Stimulated activated naive CD8-positive, alpha-beta T cell treated with anti-CD3 and anti-CD28 coated beads, Interleukin-15, amount 100 ng/mL, for 72 hours (primary cell): ENCODE measurements at regions not wholly inside any gene's neighbourhood (a gene's known extent, or its start where the extent isn't known, plus 50 kb on each side); places are given as distances from the start of the nearest gene placed in this dataset.

Experiments used
- ATAC-seq: fragments of 150-1000 bp; cut with Tn5 transposase; 2 replicates; pipeline ENCODE4 v1.10.0; 2021; ENCODE audit warnings: mild to moderate bottlenecking, moderate library complexity
- DNase-seq, 2 donors: peaks; one replicate each; pipeline ENCODE4 v3.0.0; 2021 to 2022
- H3K27ac Mint-ChIP-seq, 2 donors: one replicate each; pipeline ENCODE4 v1.8.0; 2022; ENCODE audit warnings: mild to moderate bottlenecking in 2 of 2, mixed read lengths in 2 of 2, moderate library complexity in 2 of 2
- H3K27me3 Mint-ChIP-seq: one replicate; pipeline ENCODE4 v1.8.0; 2022; ENCODE audit warnings: mixed read lengths
- H3K4me1 Mint-ChIP-seq: one replicate; pipeline ENCODE4 v1.8.0; 2022; ENCODE audit warnings: mild to moderate bottlenecking, mixed read lengths
- H3K4me3 Mint-ChIP-seq, 2 donors: one replicate each; pipeline ENCODE4 v1.8.0; 2022; ENCODE audit warnings: mild to moderate bottlenecking in 2 of 2, mixed read lengths in 2 of 2, moderate library complexity in 1 of 2
- H3K9me3 Mint-ChIP-seq, 2 donors: one replicate each; pipeline ENCODE4 v1.8.0; 2022; ENCODE audit warnings: mixed read lengths in 2 of 2

- no peak overlapping the region for H3K27ac Mint-ChIP-seq
- no peaks in the 10 kb centered on the region for H3K27me3 Mint-ChIP-seq
- H3K4me1 Mint-ChIP-seq, result no peaks in the 10 kb centered on the region
- no peaks in the 10 kb centered on the region for H3K9me3 Mint-ChIP-seq
- H3K4me3 Mint-ChIP-seq, result no peak overlapping the region
- DNase-seq (no peak), ATAC-seq (no peak)
Observed at GRCh38 chr1:81452693-81453366, 347.9 kb upstream of the ADGRL2 start.

- H3K4me3 Mint-ChIP-seq, result no peak overlapping the region
- no peak overlapping the region for H3K27ac Mint-ChIP-seq
- H3K4me1 Mint-ChIP-seq, result no peaks in the 10 kb centered on the region
- ATAC-seq (no peak), DNase-seq (no peak)
- H3K9me3 Mint-ChIP-seq, result no peaks in the 10 kb centered on the region
- H3K27me3 Mint-ChIP-seq, result no peaks in the 10 kb centered on the region
Observed at GRCh38 chr1:81449786-81450185, 350.9 kb upstream of the ADGRL2 start.

DNA sequence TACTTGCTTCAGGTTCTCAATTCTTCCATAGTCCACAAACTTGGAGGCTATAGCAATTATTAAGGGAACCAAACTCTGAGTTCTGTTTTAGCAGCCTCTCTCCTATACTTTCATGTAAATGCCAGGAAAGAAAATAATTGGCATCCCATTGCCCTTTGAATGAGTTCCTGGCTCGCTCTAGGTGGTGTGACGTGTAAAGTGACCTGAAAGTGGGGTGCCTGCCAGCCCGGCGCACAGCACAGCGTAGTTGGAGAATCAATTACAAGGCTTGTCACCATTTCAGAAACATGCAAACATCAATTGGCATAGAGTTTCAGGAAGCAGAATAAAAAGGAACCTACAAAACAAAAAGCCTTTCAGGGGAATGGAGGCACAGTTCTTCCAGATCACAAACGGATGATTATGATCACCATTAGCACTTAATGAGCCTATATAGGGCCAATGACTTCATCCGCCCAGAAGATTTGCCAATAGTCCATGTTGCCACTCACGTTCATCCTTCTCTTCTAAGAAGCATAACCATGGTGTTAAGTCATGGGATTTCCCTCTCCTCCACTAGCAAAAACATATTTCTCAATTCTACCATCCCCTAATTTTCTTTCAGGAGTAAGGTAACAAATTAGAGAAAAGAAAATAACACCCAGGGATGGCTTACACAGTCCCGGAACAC, 354.6 kb upstream of the ADGRL2 start:
- H3K9me3 Mint-ChIP-seq, result no peaks in the 10 kb centered on the region
- no peaks in the 10 kb centered on the region for H3K4me1 Mint-ChIP-seq

GRCh38 chr1:81443288-81443687, 357.4 kb upstream of the ADGRL2 start:
- no peaks in the 10 kb centered on the region for H3K4me1 Mint-ChIP-seq
- H3K4me3 Mint-ChIP-seq, result no peak overlapping the region
- H3K27me3 Mint-ChIP-seq, result no peaks in the 10 kb centered on the region
- no peak for DNase-seq
- H3K27ac Mint-ChIP-seq, result no peak overlapping the region
- ATAC-seq, result no peak
- no peaks in the 10 kb centered on the region for H3K9me3 Mint-ChIP-seq

More for the DNA sequence above, 354.6 kb upstream of the ADGRL2 start:
- H3K27ac Mint-ChIP-seq, result peak overlapping the region in 1 of 2 donors; percentile 34
- DNase-seq (no peak), ATAC-seq (no peak)
- H3K4me3 Mint-ChIP-seq, result no peak overlapping the region
- no peaks in the 10 kb centered on the region for H3K27me3 Mint-ChIP-seq

- Mint-ChIP-seq H3K4me3 (no peak overlapping the region), H3K27me3 (no peaks in the 10 kb centered on the region), H3K4me1 (no peaks in the 10 kb centered on the region), H3K9me3 (no peaks in the 10 kb centered on the region), H3K27ac (no peak overlapping the region)
- DNase-seq (no peak), ATAC-seq (no peak)
Observed at GRCh38 chr1:81439046-81439823, 361.5 kb upstream of the ADGRL2 start.

GRCh38 chr1:81437649-81438048, 363.1 kb upstream of the ADGRL2 start:
- DNase-seq, result no peak
- H3K4me3 Mint-ChIP-seq, result no peak overlapping the region
- no peaks in the 10 kb centered on the region for H3K27me3 Mint-ChIP-seq
- ATAC-seq, result no peak
- H3K4me1 Mint-ChIP-seq, result no peaks in the 10 kb centered on the region
- no peak overlapping the region for H3K27ac Mint-ChIP-seq
- no peaks in the 10 kb centered on the region for H3K9me3 Mint-ChIP-seq

DNA sequence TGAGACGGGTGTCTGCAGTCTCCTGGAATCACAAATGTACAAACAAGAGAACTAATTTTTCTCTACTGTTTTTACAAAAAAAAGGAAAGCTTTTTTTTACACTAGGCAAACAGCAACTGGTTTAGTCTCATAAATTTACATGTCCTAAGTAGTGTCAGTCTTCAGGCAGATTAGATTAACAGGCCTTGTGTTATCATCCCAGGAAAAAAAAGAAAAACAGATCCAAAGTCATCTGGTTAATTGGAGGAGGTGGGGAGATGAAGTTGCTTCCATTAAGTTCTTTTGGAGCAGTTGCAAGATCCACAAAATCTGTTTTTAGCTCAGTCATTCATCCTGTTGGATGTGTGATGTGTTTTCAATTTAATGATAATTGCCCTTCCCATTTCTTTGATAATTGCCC, 363.5 kb upstream of the ADGRL2 start:
- H3K9me3 Mint-ChIP-seq, result peaks cover 0 to under 1% of the 10 kb centered on the region in 2 donors
- H3K27me3 Mint-ChIP-seq, result no peaks in the 10 kb centered on the region
- no peak overlapping the region for H3K4me3 Mint-ChIP-seq
- ATAC-seq (no peak), DNase-seq (no peak)
- no peak overlapping the region for H3K27ac Mint-ChIP-seq
- no peaks in the 10 kb centered on the region for H3K4me1 Mint-ChIP-seq

- Mint-ChIP-seq H3K4me1 (no peaks in the 10 kb centered on the region), H3K9me3 (peaks cover 0 to 4% of the 10 kb centered on the region in 2 donors), H3K27me3 (no peaks in the 10 kb centered on the region), H3K27ac (no peak overlapping the region), H3K4me3 (no peak overlapping the region)
- ATAC-seq (no peak), DNase-seq (no peak)
Observed at GRCh38 chr1:81435175-81435574, 365.6 kb upstream of the ADGRL2 start.

- ATAC-seq (no peak), DNase-seq (no peak)
- H3K27ac Mint-ChIP-seq, result no peak overlapping the region
- H3K27me3 Mint-ChIP-seq, result no peaks in the 10 kb centered on the region
- no peaks in the 10 kb centered on the region for H3K4me1 Mint-ChIP-seq
- no peak overlapping the region for H3K4me3 Mint-ChIP-seq
- peaks cover 0 to 12% of the 10 kb centered on the region in 2 donors for H3K9me3 Mint-ChIP-seq
Observed at GRCh38 chr1:81433676-81434075, 367.1 kb upstream of the ADGRL2 start.

DNA sequence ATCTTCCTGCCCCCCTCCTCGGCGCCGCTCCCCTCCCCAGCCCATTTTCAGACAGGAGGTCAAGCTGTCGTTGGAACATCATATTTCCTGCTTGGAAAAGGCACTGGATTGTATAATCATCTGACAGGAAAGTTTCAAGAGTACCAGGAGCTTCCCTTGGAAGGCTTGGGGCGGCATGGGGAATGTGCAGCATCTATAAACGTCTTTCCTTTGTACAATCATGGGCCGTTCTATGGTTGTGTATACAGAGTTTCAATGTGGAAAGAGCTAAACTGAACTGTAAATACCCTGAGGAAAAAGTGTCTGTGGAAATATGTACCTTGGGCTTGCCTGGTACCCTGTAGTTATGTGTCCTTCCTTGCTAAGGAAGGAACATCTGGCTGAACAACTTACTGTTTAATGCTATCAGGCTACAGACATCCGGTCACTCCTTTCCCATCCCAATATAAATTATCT, 368.1 kb upstream of the ADGRL2 start:
- Mint-ChIP-seq H3K9me3 (peaks cover under 1 to 17% of the 10 kb centered on the region in 2 donors), H3K27ac (no peak overlapping the region), H3K4me3 (no peak overlapping the region), H3K4me1 (no peaks in the 10 kb centered on the region), H3K27me3 (no peaks in the 10 kb centered on the region)
- ATAC-seq (no peak), DNase-seq (no peak)

- Mint-ChIP-seq H3K27ac (no peak overlapping the region), H3K27me3 (no peaks in the 10 kb centered on the region), H3K4me3 (no peak overlapping the region), H3K4me1 (no peaks in the 10 kb centered on the region), H3K9me3 (peaks cover 6 to 17% of the 10 kb centered on the region in 2 donors)
- ATAC-seq, result no peak
- no peak for DNase-seq
Observed at GRCh38 chr1:81432059-81432458, 368.7 kb upstream of the ADGRL2 start.

DNA sequence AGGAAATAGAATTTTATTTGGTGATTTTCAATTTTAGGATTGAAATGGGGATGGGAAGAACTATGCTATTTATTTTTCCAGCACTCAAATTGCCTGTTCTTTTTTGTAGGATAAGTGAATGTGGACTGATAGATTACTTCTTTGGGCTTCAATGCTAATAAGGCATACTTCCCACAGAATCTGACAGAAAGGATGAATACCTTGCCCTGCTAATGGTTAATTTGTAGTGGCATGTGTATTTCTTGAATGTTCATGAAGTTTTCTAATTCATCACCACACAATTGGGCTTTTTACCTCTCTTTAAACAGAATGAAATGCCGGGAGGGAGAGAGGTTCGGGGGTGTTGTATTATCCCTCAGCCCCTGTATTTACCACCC, 369.1 kb upstream of the ADGRL2 start:
- Mint-ChIP-seq H3K4me3 (no peak overlapping the region), H3K27ac (no peak overlapping the region), H3K4me1 (no peaks in the 10 kb centered on the region), H3K27me3 (no peaks in the 10 kb centered on the region), H3K9me3 (peaks cover 11 to 18% of the 10 kb centered on the region in 2 donors)
- DNase-seq (no peak), ATAC-seq (no peak)

- peaks cover 16 to 23% of the 10 kb centered on the region in 2 donors for H3K9me3 Mint-ChIP-seq
- H3K27ac Mint-ChIP-seq, result no peak overlapping the region
- no peaks in the 10 kb centered on the region for H3K27me3 Mint-ChIP-seq
- no peak for ATAC-seq
- no peak for DNase-seq
- H3K4me3 Mint-ChIP-seq, result no peak overlapping the region
- no peaks in the 10 kb centered on the region for H3K4me1 Mint-ChIP-seq
Observed at GRCh38 chr1:81430955-81431623, 369.6 kb upstream of the ADGRL2 start.

GRCh38 chr1:81430236-81430938, 370.3 kb upstream of the ADGRL2 start:
- H3K4me1 Mint-ChIP-seq, result no peaks in the 10 kb centered on the region
- peaks cover 17 to 23% of the 10 kb centered on the region in 2 donors for H3K9me3 Mint-ChIP-seq
- ATAC-seq, result no peak
- no peaks in the 10 kb centered on the region for H3K27me3 Mint-ChIP-seq
- no peak overlapping the region for H3K4me3 Mint-ChIP-seq
- no peak for DNase-seq
- no peak overlapping the region for H3K27ac Mint-ChIP-seq

DNA sequence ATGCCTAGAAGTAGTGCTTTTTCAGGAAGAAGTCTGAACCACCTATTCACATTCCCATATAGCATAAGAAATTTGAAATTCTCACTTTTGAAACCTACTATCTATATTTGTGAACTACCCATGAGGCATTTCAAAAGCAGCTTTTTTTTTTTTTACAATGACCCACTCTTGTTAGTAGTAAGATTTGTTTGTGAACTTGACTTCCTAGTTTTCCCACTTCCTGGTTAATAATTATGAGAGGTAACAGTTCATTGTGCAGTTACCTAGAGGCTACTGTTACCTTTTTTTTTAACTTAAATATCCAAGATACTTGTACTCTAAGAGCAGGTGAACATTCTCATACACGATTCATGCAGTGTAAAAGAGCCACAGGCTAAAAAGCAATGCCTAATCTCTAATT, 371.7 kb upstream of the ADGRL2 start:
- Mint-ChIP-seq H3K27me3 (no peaks in the 10 kb centered on the region), H3K27ac (no peak overlapping the region), H3K4me3 (no peak overlapping the region), H3K9me3 (peaks cover 17 to 23% of the 10 kb centered on the region in 2 donors), H3K4me1 (no peaks in the 10 kb centered on the region)
- DNase-seq (no peak), ATAC-seq (no peak)
